ENCODE measurements at regions not wholly inside any gene's neighbourhood (a gene's known extent, or its start where the extent isn't known, plus 50 kb on each side); places are given as distances from the start of the nearest gene placed in this dataset.

- H3K4me3 ChIP-seq = no peak overlapping the region
- H3K9me3 ChIP-seq = no peaks in the 10 kb centered on the region
- no peaks in the 10 kb centered on the region for H3K36me3 ChIP-seq
- intact Hi-C loops (cut with DNase I) = no loop called here
- 82 to 86% methylated on average over 6 of the region's 6 CpGs for whole genome bisulfite sequencing, 2 donors
- TF ChIP-seq POLR2AphosphoS5 (IDR thresholded peaks at IDR 0.05) (no peak), POLR2A (IDR thresholded peaks at IDR 0.05) (no peak), EP300 (IDR thresholded peaks at IDR 0.05) (no peak)
- TF ChIP-seq, protein P1, sequence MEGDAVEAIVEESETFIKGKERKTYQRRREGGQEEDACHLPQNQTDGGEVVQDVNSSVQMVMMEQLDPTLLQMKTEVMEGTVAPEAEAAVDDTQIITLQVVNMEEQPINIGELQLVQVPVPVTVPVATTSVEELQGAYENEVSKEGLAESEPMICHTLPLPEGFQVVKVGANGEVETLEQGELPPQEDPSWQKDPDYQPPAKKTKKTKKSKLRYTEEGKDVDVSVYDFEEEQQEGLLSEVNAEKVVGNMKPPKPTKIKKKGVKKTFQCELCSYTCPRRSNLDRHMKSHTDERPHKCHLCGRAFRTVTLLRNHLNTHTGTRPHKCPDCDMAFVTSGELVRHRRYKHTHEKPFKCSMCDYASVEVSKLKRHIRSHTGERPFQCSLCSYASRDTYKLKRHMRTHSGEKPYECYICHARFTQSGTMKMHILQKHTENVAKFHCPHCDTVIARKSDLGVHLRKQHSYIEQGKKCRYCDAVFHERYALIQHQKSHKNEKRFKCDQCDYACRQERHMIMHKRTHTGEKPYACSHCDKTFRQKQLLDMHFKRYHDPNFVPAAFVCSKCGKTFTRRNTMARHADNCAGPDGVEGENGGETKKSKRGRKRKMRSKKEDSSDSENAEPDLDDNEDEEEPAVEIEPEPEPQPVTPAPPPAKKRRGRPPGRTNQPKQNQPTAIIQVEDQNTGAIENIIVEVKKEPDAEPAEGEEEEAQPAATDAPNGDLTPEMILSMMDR (IDR thresholded peaks at IDR 0.05) = no peak
- no peaks in the 10 kb centered on the region for H3K27me3 ChIP-seq
- DNase-seq = no peak
- no peaks in the 10 kb centered on the region for H3K4me1 ChIP-seq
- H3K27ac ChIP-seq = no peak overlapping the region
Observed at GRCh38 chr1:70805641-70806040, 242.0 kb downstream of the PTGER3 start.

DNA sequence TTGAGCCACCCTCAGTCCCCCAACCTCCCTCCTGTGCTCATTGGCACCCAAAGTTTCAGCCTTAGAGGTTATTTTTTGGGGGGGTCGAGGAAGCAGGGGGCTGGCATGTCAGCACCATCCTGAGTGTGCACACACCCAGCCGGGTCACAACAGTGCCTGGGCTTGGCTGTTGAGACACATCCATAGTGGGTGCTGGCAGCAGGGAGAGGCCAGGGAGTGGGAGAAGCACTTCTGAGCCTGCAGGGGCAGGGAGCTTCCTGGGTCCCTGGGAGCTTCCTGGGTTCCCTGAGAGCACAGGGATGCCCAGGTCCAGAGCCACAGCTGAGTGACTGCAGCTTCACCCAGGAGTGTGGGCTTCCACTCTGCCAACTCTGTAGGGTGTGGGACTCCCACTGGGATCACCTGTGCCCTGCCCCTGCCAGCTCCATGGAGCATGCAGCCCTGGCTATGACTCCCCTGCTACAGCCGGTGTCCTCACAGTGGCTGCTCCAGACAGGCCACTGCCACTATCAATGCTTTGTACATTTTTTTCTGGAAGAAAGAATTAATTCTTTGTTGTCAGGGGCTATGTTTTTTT lies 240.4 kb downstream of the PTGER3 start:
- 33 to 67% methylated on average over 3 of the region's 3 CpGs for WGBS, 2 donors
- Histone ChIP-seq H3K4me1 (no peaks in the 10 kb centered on the region), H3K4me3 (no peak overlapping the region), H3K27me3 (no peaks in the 10 kb centered on the region), H3K27ac (no peak overlapping the region), H3K9me3 (no peaks in the 10 kb centered on the region), H3K36me3 (no peaks in the 10 kb centered on the region)
- DNase-seq = no peak
- intact Hi-C loops (cut with DNase I) = no loop called here
- no peak for TF ChIP-seq POLR2AphosphoS5 (IDR thresholded peaks at IDR 0.05)

DNA sequence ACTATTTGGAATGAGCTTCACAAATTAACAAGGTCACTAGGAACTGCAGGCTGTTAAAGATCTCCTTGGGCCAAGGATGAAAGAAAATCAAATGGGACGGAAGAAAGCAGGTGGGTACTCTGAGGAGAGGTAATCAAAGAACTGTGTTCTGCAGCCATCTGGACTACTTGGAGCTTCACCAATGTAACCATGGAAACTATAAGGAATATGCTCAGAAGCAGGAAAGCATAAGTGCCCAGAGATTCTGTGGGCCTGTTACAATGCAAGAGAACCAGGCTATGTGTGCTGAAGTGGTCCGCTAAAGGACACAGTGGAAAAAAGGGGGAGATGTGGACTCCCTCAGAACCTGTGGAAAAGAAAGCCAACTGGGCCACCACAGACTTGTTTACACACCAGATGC lies 238.5 kb downstream of the PTGER3 start:
- no peak for TF ChIP-seq EP300 (IDR thresholded peaks at IDR 0.05)
- no peak for TF ChIP-seq POLR2A (IDR thresholded peaks at IDR 0.05)
- TF ChIP-seq POLR2AphosphoS5 (IDR thresholded peaks at IDR 0.05) = no peak
- TF ChIP-seq, protein P1 (IDR thresholded peaks at IDR 0.05) = no peak
- intact Hi-C loops (cut with DNase I) = no loop called here
- H3K9me3 ChIP-seq = no peaks in the 10 kb centered on the region
- no peak overlapping the region for H3K27ac ChIP-seq
- WGBS, 2 donors = 72 to 83% methylated on average over 2 of the region's 2 CpGs
- no peaks in the 10 kb centered on the region for H3K27me3 ChIP-seq
- no peak overlapping the region for H3K4me3 ChIP-seq
- no peaks in the 10 kb centered on the region for H3K4me1 ChIP-seq
- DNase-seq = no peak
- H3K36me3 ChIP-seq = no peaks in the 10 kb centered on the region

- Histone ChIP-seq H3K27ac (no peak overlapping the region), H3K27me3 (no peaks in the 10 kb centered on the region), H3K36me3 (no peaks in the 10 kb centered on the region), H3K9me3 (no peaks in the 10 kb centered on the region), H3K4me1 (no peaks in the 10 kb centered on the region), H3K4me3 (no peak overlapping the region)
- intact Hi-C loops (cut with DNase I) = no loop called here
- TF ChIP-seq EP300 (IDR thresholded peaks at IDR 0.05) = no peak
- TF ChIP-seq, protein P1 (IDR thresholded peaks at IDR 0.05) = no peak
- TF ChIP-seq POLR2A (IDR thresholded peaks at IDR 0.05) = no peak
- TF ChIP-seq POLR2AphosphoS5 (IDR thresholded peaks at IDR 0.05) = no peak
- DNase-seq = no peak
- 85 to 86% methylated on average over 2 of the region's 2 CpGs for WGBS, 2 donors
Observed at GRCh38 chr1:70811815-70812214, 235.8 kb downstream of the PTGER3 start.

DNA sequence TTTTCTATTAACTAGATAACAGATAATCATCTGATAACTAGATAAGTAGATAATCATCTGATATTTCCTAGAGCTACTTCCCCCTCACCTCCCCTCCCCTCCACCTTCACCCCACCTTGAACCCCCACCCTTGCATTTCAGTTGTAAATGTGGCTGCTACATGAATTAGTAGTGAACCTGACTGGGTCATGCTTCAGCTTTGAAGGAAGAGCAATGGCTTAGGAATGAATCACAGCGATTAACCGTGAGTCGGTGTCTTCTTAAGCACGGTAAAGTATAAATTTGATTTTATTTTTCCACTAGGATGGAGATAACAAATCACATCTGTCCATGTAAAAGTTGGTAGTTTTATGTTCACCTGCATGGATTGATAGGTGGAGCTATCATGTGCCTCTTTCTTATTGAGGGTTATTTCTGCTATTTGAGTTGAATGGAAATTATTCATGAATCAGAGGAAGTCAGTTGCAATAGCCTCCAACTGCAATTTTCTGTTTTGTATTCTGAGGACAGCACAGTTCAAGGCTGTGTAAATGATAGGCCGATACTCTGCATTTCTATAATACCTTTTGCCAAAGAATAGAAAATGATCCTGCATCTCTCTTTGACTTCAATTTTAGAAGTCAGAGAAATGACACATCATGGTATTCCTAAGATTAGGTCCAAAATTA lies 235.0 kb downstream of the PTGER3 start:
- no peaks in the 10 kb centered on the region for H3K9me3 ChIP-seq
- no peak for TF ChIP-seq EP300 (IDR thresholded peaks at IDR 0.05)
- TF ChIP-seq, protein P1 (IDR thresholded peaks at IDR 0.05) = no peak
- TF ChIP-seq POLR2A (IDR thresholded peaks at IDR 0.05) = no peak
- TF ChIP-seq POLR2AphosphoS5 (IDR thresholded peaks at IDR 0.05) = no peak
- no peak overlapping the region for H3K27ac ChIP-seq
- H3K4me3 ChIP-seq = no peak overlapping the region
- intact Hi-C loops (cut with DNase I) = no loop called here
- WGBS, 2 donors = 92 to 95% methylated on average over 5 of the region's 5 CpGs
- DNase-seq = no peak
- no peaks in the 10 kb centered on the region for H3K27me3 ChIP-seq
- no peaks in the 10 kb centered on the region for H3K4me1 ChIP-seq
- H3K36me3 ChIP-seq = no peaks in the 10 kb centered on the region

Measured in sigmoid colon (tissue), 6 donors.